OCI-LY1 (cell line): ENCODE measurements at regions not wholly inside any gene's neighbourhood (a gene's known extent, or its start where the extent isn't known, plus 50 kb on each side); places are given as distances from the start of the nearest gene placed in this dataset.

Experiments used
- H2AFZ ChIP-seq: fragments of 200-600 bp; sonication (generic), shearing (Covaris generic); 2 replicates; pipeline ENCODE4 v1.6.0; 2014; ENCODE audit warnings: antibody characterized with exemption, mild to moderate bottlenecking, low read length
- H3F3A ChIP-seq: fragments of 200-600 bp; sonication (generic), shearing (Covaris generic); 2 replicates; pipeline ENCODE4 v1.6.0; 2014; ENCODE audit warnings: mild to moderate bottlenecking, antibody characterized with exemption, low read length, moderate library complexity; ENCODE audit not compliant: insufficient read depth
- H3K27ac ChIP-seq: fragments of 200-600 bp; sonication (generic); 2 replicates; pipeline ENCODE4 v1.5.1; 2014; ENCODE audit warnings: low read length, mixed run types, mild to moderate bottlenecking, low read depth; ENCODE audit not compliant: poor library complexity, severe bottlenecking
- H3K27me3 ChIP-seq: fragments of 200-600 bp; sonication (generic); 2 replicates; pipeline ENCODE4 v1.6.0; 2014; ENCODE audit warnings: antibody characterized with exemption, mild to moderate bottlenecking, low read length, moderate library complexity; ENCODE audit not compliant: insufficient read depth
- H3K36me3 ChIP-seq: fragments of 200-600 bp; sonication (generic); 2 replicates; pipeline ENCODE4 v1.6.1; 2014; ENCODE audit warnings: mild to moderate bottlenecking, antibody characterized with exemption, low read length, moderate library complexity, mixed read lengths; ENCODE audit not compliant: insufficient read depth
- H3K4me1 ChIP-seq: fragments of 200-600 bp; sonication (generic); 2 replicates; pipeline ENCODE4 v1.5.1; 2014; ENCODE audit warnings: mild to moderate bottlenecking, low read length, moderate library complexity; ENCODE audit not compliant: insufficient read depth, severe bottlenecking
- H3K4me2 ChIP-seq: fragments of 200-600 bp; sonication (generic), shearing (Covaris generic); 2 replicates; pipeline ENCODE4 v1.6.1; 2014; ENCODE audit warnings: low read length
- H3K4me3 ChIP-seq: fragments of 200-600 bp; sonication (generic); 2 replicates; pipeline ENCODE4 v1.5.1; 2014; ENCODE audit warnings: low read length, low read depth, mild to moderate bottlenecking, mixed read lengths; ENCODE audit not compliant: poor library complexity, severe bottlenecking
- H3K79me2 ChIP-seq: fragments of 200-600 bp; shearing (Covaris generic); 2 replicates; pipeline ENCODE4 v1.6.1; 2016; ENCODE audit warnings: mixed run types, low read length, mixed read lengths; ENCODE audit not compliant: insufficient read depth
- H3K9ac ChIP-seq: fragments of 200-600 bp; sonication (generic), shearing (Covaris generic); 2 replicates; pipeline ENCODE4 v1.6.1; 2014; ENCODE audit warnings: mild to moderate bottlenecking, low read length, mixed read lengths
- H3K9me2 ChIP-seq: fragments of 200-600 bp; sonication (generic), shearing (Covaris generic); 2 replicates; pipeline ENCODE4 v1.6.1; 2014; ENCODE audit warnings: low read depth, mild to moderate bottlenecking, low read length, mixed read lengths
- H3K9me3 ChIP-seq: fragments of 200-600 bp; shearing (Covaris generic); 2 replicates; pipeline ENCODE4 v1.6.1; 2014; ENCODE audit warnings: low read length, mixed read lengths
- H4K20me1 ChIP-seq: fragments of 200-600 bp; sonication (generic), shearing (Covaris generic); 2 replicates; pipeline ENCODE4 v1.6.0; 2016; ENCODE audit warnings: mild to moderate bottlenecking, low read length; ENCODE audit not compliant: insufficient read depth
- EZH2 ChIP-seq: fragments of 200-600 bp; sonication (generic), shearing (Covaris generic); IDR thresholded peaks from 2 replicates; pipeline ENCODE4 v1.8.0; 2017; ENCODE audit warnings: borderline replicate concordance, mixed run types, mild to moderate bottlenecking, antibody characterized with exemption, low read length, moderate library complexity, mixed read lengths
- TF ChIP-seq, protein P1 (sequence below): fragments of 200-600 bp; sonication (generic), shearing (Covaris generic); IDR thresholded peaks from 2 replicates; pipeline ENCODE4 v1.5.1; 2017; ENCODE audit warnings: mild to moderate bottlenecking, antibody characterized with exemption, low read length, moderate library complexity, mixed read lengths

DNA sequence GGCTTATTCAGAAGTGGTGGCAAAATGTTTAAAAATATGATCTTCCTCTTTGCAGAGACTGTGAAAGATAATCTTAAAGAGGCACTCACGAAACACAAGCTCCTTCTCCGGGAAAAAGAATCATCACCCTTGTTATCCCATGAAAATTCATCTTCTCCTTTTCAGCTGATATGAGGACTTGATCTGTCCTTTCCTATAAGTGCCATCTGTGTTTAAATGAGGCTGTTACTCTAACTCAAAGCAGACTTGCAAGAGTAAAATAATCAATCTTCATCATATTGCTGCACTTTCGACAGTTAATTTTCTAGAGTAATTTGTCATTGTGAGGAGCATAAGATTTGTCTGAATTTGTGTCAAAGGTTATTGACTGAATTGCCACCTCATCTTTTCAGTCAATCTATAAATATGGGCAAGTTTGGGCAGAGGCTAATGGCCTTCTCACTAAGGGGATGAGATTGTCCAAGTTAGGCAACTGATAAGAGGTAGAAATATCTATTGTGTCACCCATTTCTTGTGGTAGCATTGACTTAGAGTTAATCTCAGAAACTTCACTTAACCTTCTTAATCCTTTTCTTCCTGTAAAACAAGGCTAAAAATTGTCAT is 452.9 kb downstream of the GRXCR1 start:
- no peaks in the 10 kb centered on the region for H3K9me2 ChIP-seq
- no peaks in the 10 kb centered on the region for H3F3A ChIP-seq
- no peak overlapping the region for H3K4me3 ChIP-seq
- H2AFZ ChIP-seq, result no peak overlapping the region
- no peak overlapping the region for H3K9ac ChIP-seq
- H3K4me1 ChIP-seq, result no peaks in the 10 kb centered on the region
- no peaks in the 10 kb centered on the region for H3K9me3 ChIP-seq
- no peak for TF ChIP-seq EZH2
- TF ChIP-seq, protein P1, sequence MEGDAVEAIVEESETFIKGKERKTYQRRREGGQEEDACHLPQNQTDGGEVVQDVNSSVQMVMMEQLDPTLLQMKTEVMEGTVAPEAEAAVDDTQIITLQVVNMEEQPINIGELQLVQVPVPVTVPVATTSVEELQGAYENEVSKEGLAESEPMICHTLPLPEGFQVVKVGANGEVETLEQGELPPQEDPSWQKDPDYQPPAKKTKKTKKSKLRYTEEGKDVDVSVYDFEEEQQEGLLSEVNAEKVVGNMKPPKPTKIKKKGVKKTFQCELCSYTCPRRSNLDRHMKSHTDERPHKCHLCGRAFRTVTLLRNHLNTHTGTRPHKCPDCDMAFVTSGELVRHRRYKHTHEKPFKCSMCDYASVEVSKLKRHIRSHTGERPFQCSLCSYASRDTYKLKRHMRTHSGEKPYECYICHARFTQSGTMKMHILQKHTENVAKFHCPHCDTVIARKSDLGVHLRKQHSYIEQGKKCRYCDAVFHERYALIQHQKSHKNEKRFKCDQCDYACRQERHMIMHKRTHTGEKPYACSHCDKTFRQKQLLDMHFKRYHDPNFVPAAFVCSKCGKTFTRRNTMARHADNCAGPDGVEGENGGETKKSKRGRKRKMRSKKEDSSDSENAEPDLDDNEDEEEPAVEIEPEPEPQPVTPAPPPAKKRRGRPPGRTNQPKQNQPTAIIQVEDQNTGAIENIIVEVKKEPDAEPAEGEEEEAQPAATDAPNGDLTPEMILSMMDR, result no peak
- no peaks in the 10 kb centered on the region for H3K36me3 ChIP-seq
- H3K27me3 ChIP-seq, result no peaks in the 10 kb centered on the region
- H3K79me2 ChIP-seq, result no peaks in the 10 kb centered on the region
- no peak overlapping the region for H3K27ac ChIP-seq
- no peaks in the 10 kb centered on the region for H4K20me1 ChIP-seq
- H3K4me2 ChIP-seq, result no peak overlapping the region

DNA sequence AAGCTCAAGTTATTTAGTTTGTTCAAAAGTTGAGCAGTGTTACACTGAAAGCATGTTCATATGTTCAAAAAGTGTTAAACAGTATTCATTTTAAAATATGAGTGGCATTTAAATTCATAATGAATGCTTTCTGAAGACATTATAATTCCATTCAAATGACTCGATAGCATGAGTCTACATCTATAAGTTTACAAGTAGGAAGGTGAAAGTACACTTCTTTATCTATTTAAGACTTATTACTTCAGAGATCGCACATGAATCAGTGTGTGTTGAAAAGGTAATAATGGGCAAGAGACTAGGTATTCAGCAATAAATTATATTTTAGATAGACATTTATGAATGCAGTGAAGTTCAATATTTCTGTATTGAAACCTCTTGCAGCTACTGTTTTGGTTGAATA is 456.1 kb downstream of the GRXCR1 start:
- Histone ChIP-seq H4K20me1 (no peaks in the 10 kb centered on the region), H3K4me1 (no peaks in the 10 kb centered on the region), H3F3A (no peaks in the 10 kb centered on the region), H3K27me3 (no peaks in the 10 kb centered on the region), H3K79me2 (no peaks in the 10 kb centered on the region), H3K9ac (no peak overlapping the region), H3K27ac (no peak overlapping the region), H3K9me3 (no peaks in the 10 kb centered on the region), H2AFZ (no peak overlapping the region), H3K36me3 (no peaks in the 10 kb centered on the region), H3K9me2 (no peaks in the 10 kb centered on the region), H3K4me2 (no peak overlapping the region), H3K4me3 (no peak overlapping the region)
- TF ChIP-seq, protein P1, result no peak
- TF ChIP-seq EZH2, result no peak

DNA sequence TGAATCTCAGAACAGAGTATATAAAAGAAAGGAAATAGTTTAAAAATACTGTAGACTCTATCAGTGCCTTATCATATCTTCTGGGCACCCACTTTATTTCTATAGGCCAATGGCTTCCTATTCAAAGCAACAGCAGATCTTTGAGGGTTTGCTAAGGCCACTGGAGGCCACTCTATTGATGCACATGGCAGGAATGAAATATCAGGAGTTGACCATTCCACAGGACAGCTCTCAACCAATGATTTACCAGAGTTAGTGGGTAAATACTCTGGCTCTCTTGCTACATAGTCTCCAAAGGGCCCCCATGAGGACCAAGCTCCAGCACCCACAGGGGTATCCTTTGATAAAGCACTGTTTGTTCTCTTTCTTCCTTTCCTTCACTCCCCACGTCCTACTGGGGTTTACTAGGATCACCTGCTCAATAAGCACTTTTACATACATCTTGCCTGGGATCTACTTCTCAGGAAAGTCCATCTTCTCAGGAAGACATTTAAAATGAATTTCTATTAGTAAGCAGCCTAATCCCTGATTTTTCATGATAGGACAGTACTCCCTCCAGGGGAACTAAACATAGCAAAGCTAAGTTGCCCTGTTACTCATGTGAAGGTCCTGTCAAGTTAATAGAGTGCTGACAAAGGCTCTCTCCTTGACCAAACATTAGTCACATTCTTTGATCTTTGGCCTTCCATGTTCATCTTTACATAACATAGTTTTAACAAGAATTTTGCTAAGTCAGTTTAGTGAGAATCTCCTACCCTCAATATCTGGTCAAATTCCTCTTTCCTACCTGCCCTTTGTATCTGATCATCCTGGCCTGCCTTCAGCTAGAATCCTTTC is 459.7 kb downstream of the GRXCR1 start:
- H3K4me1 ChIP-seq, result no peaks in the 10 kb centered on the region
- H3K4me2 ChIP-seq, result no peak overlapping the region
- H3F3A ChIP-seq, result no peaks in the 10 kb centered on the region
- no peaks in the 10 kb centered on the region for H3K36me3 ChIP-seq
- H2AFZ ChIP-seq, result no peak overlapping the region
- TF ChIP-seq EZH2, result no peak
- no peaks in the 10 kb centered on the region for H3K9me2 ChIP-seq
- no peaks in the 10 kb centered on the region for H3K9me3 ChIP-seq
- H3K79me2 ChIP-seq, result no peaks in the 10 kb centered on the region
- no peaks in the 10 kb centered on the region for H4K20me1 ChIP-seq
- no peak overlapping the region for H3K27ac ChIP-seq
- no peak overlapping the region for H3K4me3 ChIP-seq
- H3K27me3 ChIP-seq, result no peaks in the 10 kb centered on the region
- no peak overlapping the region for H3K9ac ChIP-seq

DNA sequence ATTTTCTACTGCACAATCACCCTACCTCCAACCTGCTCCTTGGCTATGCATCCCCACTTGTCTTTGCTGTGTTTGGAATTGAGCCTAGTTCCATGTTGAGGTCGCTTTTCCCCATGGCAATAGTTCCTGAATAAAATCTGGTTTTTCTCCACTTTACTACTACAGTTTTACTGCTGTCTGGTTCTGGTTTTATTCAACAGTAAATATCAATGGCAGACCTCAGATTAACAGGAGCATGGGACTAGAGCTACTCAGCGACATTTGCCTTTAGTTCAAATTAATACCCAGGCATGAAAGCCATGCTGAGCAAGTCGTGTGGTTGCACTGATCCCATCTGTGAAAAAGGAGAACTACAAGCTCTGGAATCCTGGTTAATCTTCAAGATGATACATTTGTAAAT is 460.3 kb downstream of the GRXCR1 start:
- Histone ChIP-seq H3K4me1 (no peaks in the 10 kb centered on the region), H3K4me3 (no peak overlapping the region), H3K4me2 (no peak overlapping the region), H3K9me2 (no peaks in the 10 kb centered on the region), H3K9ac (no peak overlapping the region), H4K20me1 (no peaks in the 10 kb centered on the region), H3K79me2 (no peaks in the 10 kb centered on the region), H3K27me3 (no peaks in the 10 kb centered on the region), H2AFZ (no peak overlapping the region), H3F3A (no peaks in the 10 kb centered on the region), H3K9me3 (no peaks in the 10 kb centered on the region), H3K36me3 (no peaks in the 10 kb centered on the region), H3K27ac (no peak overlapping the region)
- TF ChIP-seq, protein P1, result no peak
- TF ChIP-seq EZH2, result no peak
